ENCODE measurements at regions not wholly inside any gene's neighbourhood (a gene's known extent, or its start where the extent isn't known, plus 50 kb on each side); places are given as distances from the start of the nearest gene placed in this dataset.

- no peak for DNase-seq
- Mint-ChIP-seq H3K9me3 (no peaks in the 10 kb centered on the region), H3K27me3 (peaks cover 3% of the 10 kb centered on the region), H3K36me3 (no peaks in the 10 kb centered on the region), H3K27ac (no peak overlapping the region), H3K4me3 (no peak overlapping the region), H3K4me1 (no peaks in the 10 kb centered on the region)
These were observed 169.7 kb upstream of the IRX6 start for GRCh38 chr16:55154262-55154661.

- H3K9me3 Mint-ChIP-seq = no peaks in the 10 kb centered on the region
- no peak overlapping the region for H3K4me3 Mint-ChIP-seq
- DNase-seq = no peak
- H3K36me3 Mint-ChIP-seq = no peaks in the 10 kb centered on the region
- H3K4me1 Mint-ChIP-seq = no peaks in the 10 kb centered on the region
- H3K27me3 Mint-ChIP-seq = peaks cover 3% of the 10 kb centered on the region
- H3K27ac Mint-ChIP-seq = no peak overlapping the region
These were observed 169.0 kb upstream of the IRX6 start for GRCh38 chr16:55154956-55155355.

- Mint-ChIP-seq H3K27me3 (peaks cover 3% of the 10 kb centered on the region), H3K4me3 (no peak overlapping the region), H3K4me1 (no peaks in the 10 kb centered on the region), H3K9me3 (no peaks in the 10 kb centered on the region), H3K27ac (no peak overlapping the region), H3K36me3 (no peaks in the 10 kb centered on the region)
- DNase-seq = no peak
These were observed 168.2 kb upstream of the IRX6 start for GRCh38 chr16:55155815-55156214.

- no peaks in the 10 kb centered on the region for H3K4me1 Mint-ChIP-seq
- H3K27ac Mint-ChIP-seq = no peak overlapping the region
- no peak overlapping the region for H3K4me3 Mint-ChIP-seq
- no peaks in the 10 kb centered on the region for H3K36me3 Mint-ChIP-seq
- H3K27me3 Mint-ChIP-seq = no peaks in the 10 kb centered on the region
- DNase-seq = no peak
- no peaks in the 10 kb centered on the region for H3K9me3 Mint-ChIP-seq
These were observed 154.2 kb upstream of the IRX6 start for GRCh38 chr16:55169780-55170179.

- Mint-ChIP-seq H3K27ac (no peak overlapping the region), H3K9me3 (no peaks in the 10 kb centered on the region), H3K4me3 (no peak overlapping the region), H3K27me3 (no peaks in the 10 kb centered on the region), H3K4me1 (no peaks in the 10 kb centered on the region), H3K36me3 (no peaks in the 10 kb centered on the region)
- no peak for DNase-seq
These were observed 152.8 kb upstream of the IRX6 start for GRCh38 chr16:55171241-55171640.

GRCh38 chr16:55175389-55175788, 148.6 kb upstream of the IRX6 start:
- no peak for DNase-seq
- Mint-ChIP-seq H3K27me3 (no peaks in the 10 kb centered on the region), H3K27ac (no peak overlapping the region), H3K36me3 (no peaks in the 10 kb centered on the region), H3K9me3 (no peaks in the 10 kb centered on the region), H3K4me1 (no peaks in the 10 kb centered on the region), H3K4me3 (no peak overlapping the region)

- DNase-seq = no peak
- no peak overlapping the region for H3K27ac Mint-ChIP-seq
- no peaks in the 10 kb centered on the region for H3K9me3 Mint-ChIP-seq
- no peak overlapping the region for H3K4me3 Mint-ChIP-seq
- H3K36me3 Mint-ChIP-seq = no peaks in the 10 kb centered on the region
- H3K27me3 Mint-ChIP-seq = no peaks in the 10 kb centered on the region
- no peaks in the 10 kb centered on the region for H3K4me1 Mint-ChIP-seq
These were observed 147.1 kb upstream of the IRX6 start for GRCh38 chr16:55176901-55177300.

- no peak overlapping the region for H3K4me3 Mint-ChIP-seq
- no peak overlapping the region for H3K27ac Mint-ChIP-seq
- H3K4me1 Mint-ChIP-seq = no peaks in the 10 kb centered on the region
- DNase-seq = no peak
- H3K36me3 Mint-ChIP-seq = no peaks in the 10 kb centered on the region
- H3K27me3 Mint-ChIP-seq = peaks cover 5% of the 10 kb centered on the region
- no peaks in the 10 kb centered on the region for H3K9me3 Mint-ChIP-seq
These were observed 144.6 kb upstream of the IRX6 start for GRCh38 chr16:55179411-55179810.

- Mint-ChIP-seq H3K4me3 (no peak overlapping the region), H3K4me1 (no peaks in the 10 kb centered on the region), H3K9me3 (no peaks in the 10 kb centered on the region), H3K27ac (no peak overlapping the region), H3K27me3 (peaks cover 8% of the 10 kb centered on the region), H3K36me3 (no peaks in the 10 kb centered on the region)
- DNase-seq = no peak
These were observed 144.0 kb upstream of the IRX6 start for GRCh38 chr16:55179852-55180585.

GRCh38 chr16:55184052-55184451, 140.0 kb upstream of the IRX6 start:
- no peak overlapping the region for H3K4me3 Mint-ChIP-seq
- H3K4me1 Mint-ChIP-seq = no peaks in the 10 kb centered on the region
- peaks cover 12% of the 10 kb centered on the region for H3K27me3 Mint-ChIP-seq
- DNase-seq = no peak
- H3K36me3 Mint-ChIP-seq = no peaks in the 10 kb centered on the region
- no peaks in the 10 kb centered on the region for H3K9me3 Mint-ChIP-seq
- no peak overlapping the region for H3K27ac Mint-ChIP-seq

GRCh38 chr16:55184619-55185018, 139.4 kb upstream of the IRX6 start:
- Mint-ChIP-seq H3K4me1 (no peaks in the 10 kb centered on the region), H3K36me3 (no peaks in the 10 kb centered on the region), H3K27ac (no peak overlapping the region)

GRCh38 chr16:55189224-55189623, 134.8 kb upstream of the IRX6 start:
- H3K4me1 Mint-ChIP-seq = no peaks in the 10 kb centered on the region

More at GRCh38 chr16:55184619-55185018, 139.4 kb upstream of the IRX6 start:
- Mint-ChIP-seq H3K4me3 (no peak overlapping the region), H3K27me3 (peaks cover 12% of the 10 kb centered on the region), H3K9me3 (no peaks in the 10 kb centered on the region)
- DNase-seq = no peak

GRCh38 chr16:55189682-55190636, 134.0 kb upstream of the IRX6 start:
- peaks cover 11% of the 10 kb centered on the region for H3K27me3 Mint-ChIP-seq
- DNase-seq = no peak
- no peak overlapping the region for H3K27ac Mint-ChIP-seq
- no peaks in the 10 kb centered on the region for H3K36me3 Mint-ChIP-seq
- H3K9me3 Mint-ChIP-seq = no peaks in the 10 kb centered on the region
- no peaks in the 10 kb centered on the region for H3K4me1 Mint-ChIP-seq
- no peak overlapping the region for H3K4me3 Mint-ChIP-seq

More at GRCh38 chr16:55189224-55189623, 134.8 kb upstream of the IRX6 start:
- H3K4me3 Mint-ChIP-seq = no peak overlapping the region
- no peak overlapping the region for H3K27ac Mint-ChIP-seq
- H3K27me3 Mint-ChIP-seq = peaks cover 13% of the 10 kb centered on the region
- no peaks in the 10 kb centered on the region for H3K9me3 Mint-ChIP-seq
- DNase-seq = no peak
- no peaks in the 10 kb centered on the region for H3K36me3 Mint-ChIP-seq

GRCh38 chr16:55192734-55193133, 131.3 kb upstream of the IRX6 start:
- Mint-ChIP-seq H3K4me1 (no peaks in the 10 kb centered on the region), H3K27ac (no peak overlapping the region), H3K4me3 (no peak overlapping the region), H3K36me3 (no peaks in the 10 kb centered on the region), H3K9me3 (no peaks in the 10 kb centered on the region), H3K27me3 (peaks cover 14% of the 10 kb centered on the region)
- DNase-seq = no peak

GRCh38 chr16:55203570-55203969, 120.4 kb upstream of the IRX6 start:
- H3K27ac Mint-ChIP-seq = no peak overlapping the region
- H3K4me1 Mint-ChIP-seq = no peaks in the 10 kb centered on the region
- DNase-seq = no peak
- H3K27me3 Mint-ChIP-seq = peaks cover 4% of the 10 kb centered on the region
- H3K36me3 Mint-ChIP-seq = no peaks in the 10 kb centered on the region
- no peaks in the 10 kb centered on the region for H3K9me3 Mint-ChIP-seq
- no peak overlapping the region for H3K4me3 Mint-ChIP-seq

Measured in activated naive CD8-positive, alpha-beta T cell treated with anti-CD3 and anti-CD28 coated beads for 36 hours (primary cell).